Aorta (tissue), 5 donors: ENCODE measurements at regions not wholly inside any gene's neighbourhood (a gene's known extent, or its start where the extent isn't known, plus 50 kb on each side); places are given as distances from the start of the nearest gene placed in this dataset.

Experiments used
- ATAC-seq: fragments of 200-7000 bp; cut with Tn5 transposase; one replicate; pipeline ENCODE4 v1.9.1; 2022; ENCODE audit warnings: moderate library complexity; ENCODE audit not compliant: low FRiP score
- DNase-seq, 2 donors: peaks; one replicate each; pipeline ENCODE4 v3.0.0-alpha.2; 2020
- H3K27ac ChIP-seq, 2 donors: one replicate each; pipeline ENCODE4 v1.5.1; 2013; ENCODE audit warnings: low read length in 2 of 2, mild to moderate bottlenecking in 2 of 2, moderate library complexity in 2 of 2, control low read depth in 1 of 2, inconsistent platforms in 1 of 2, low read depth in 1 of 2
- H3K27me3 ChIP-seq, 2 donors: one replicate each; pipeline ENCODE4 v1.6.1; 2013; ENCODE audit warnings: control low read depth in 1 of 2, low read length in 1 of 2, mild to moderate bottlenecking in 1 of 2, moderate library complexity in 1 of 2; ENCODE audit not compliant: insufficient read depth in 2 of 2, control insufficient read depth in 1 of 2
- H3K36me3 ChIP-seq, 2 donors: one replicate each; pipeline ENCODE4 v1.6.1; 2013; ENCODE audit warnings: control low read depth in 1 of 2, low read length in 1 of 2, mild to moderate bottlenecking in 1 of 2; ENCODE audit not compliant: insufficient read depth in 2 of 2, control insufficient read depth in 1 of 2
- H3K4me1 ChIP-seq, 2 donors: one replicate each; pipeline ENCODE4 v1.6.1; 2013; ENCODE audit warnings: low read length in 2 of 2, control low read depth in 1 of 2, mild to moderate bottlenecking in 1 of 2, moderate library complexity in 1 of 2; ENCODE audit not compliant: insufficient read depth in 2 of 2, control insufficient read depth in 1 of 2
- H3K4me3 ChIP-seq, 2 donors: one replicate each; pipeline ENCODE4 v1.5.1; 2013; ENCODE audit warnings: low read length in 2 of 2, control low read depth in 1 of 2, mild to moderate bottlenecking in 1 of 2
- H3K9me3 ChIP-seq: one replicate; pipeline ENCODE4 v1.6.1; 2013; ENCODE audit warnings: mild to moderate bottlenecking, low read length; ENCODE audit not compliant: control insufficient read depth
- WGBS, 2 donors: extraction: QIAGEN DNeasy Blood & Tissue Kit; methylation state at CpG; one replicate each; pipeline ENCODE4 v1.1.7; 2013; 5-methylcytosine and 5-hydroxymethylcytosine counted together
- intact Hi-C, 2 donors: fragments of 100-400 bp; cut with DNase I; formaldehyde crosslinking; loops; one replicate each; pipeline versions ENCODE4 v1.14.2 to v1.15.0; 2022
- donor health status: healthy with polysubstance abuse.
- donor health status: Bipolar disorder and iron deficiency.
- donor health status: DM: no; HTN: no; CAD: no.
- donor health status: DM: no; HTN: no; CAD: no.
- donor health status: DM: yes; HTN: yes; CAD: no.

- Histone ChIP-seq H3K36me3 (no peaks in the 10 kb centered on the region), H3K27ac (no peak overlapping the region), H3K9me3 (peaks cover 2% of the 10 kb centered on the region), H3K4me3 (no peak overlapping the region), H3K27me3 (no peaks in the 10 kb centered on the region), H3K4me1 (no peaks in the 10 kb centered on the region)
- WGBS, 2 donors = 90 to 92% methylated on average over 3 of the region's 3 CpGs
- intact Hi-C loops = no loop called here
- no peak for DNase-seq
- no peak for ATAC-seq
These were observed 321.4 kb upstream of the ETAA1 start for GRCh38 chr2:67075530-67076238.

- intact Hi-C loops = no loop called here
These were observed 320.9 kb upstream of the ETAA1 start for GRCh38 chr2:67076239-67076624.

GRCh38 chr2:67079729-67080128, 317.4 kb upstream of the ETAA1 start:
- no peak for DNase-seq

More at GRCh38 chr2:67076239-67076624, 320.9 kb upstream of the ETAA1 start:
- no peaks in the 10 kb centered on the region for H3K4me1 ChIP-seq
- ATAC-seq (no peak), DNase-seq (no peak)
- peaks cover 2% of the 10 kb centered on the region for H3K9me3 ChIP-seq
- no peaks in the 10 kb centered on the region for H3K36me3 ChIP-seq
- no peak overlapping the region for H3K4me3 ChIP-seq
- H3K27me3 ChIP-seq = no peaks in the 10 kb centered on the region
- 92 to 94% methylated on average over 1 of the region's 1 CpG for WGBS, 2 donors
- H3K27ac ChIP-seq = no peak overlapping the region

GRCh38 chr2:67082813-67083212, 314.3 kb upstream of the ETAA1 start:
- no peak overlapping the region for H3K4me3 ChIP-seq
- intact Hi-C loops = no loop called here
- H3K4me1 ChIP-seq = no peaks in the 10 kb centered on the region
- DNase-seq (no peak), ATAC-seq (no peak)
- H3K9me3 ChIP-seq = peaks cover 2% of the 10 kb centered on the region
- H3K27ac ChIP-seq = no peak overlapping the region
- H3K27me3 ChIP-seq = no peaks in the 10 kb centered on the region
- no peaks in the 10 kb centered on the region for H3K36me3 ChIP-seq

More at GRCh38 chr2:67079729-67080128, 317.4 kb upstream of the ETAA1 start:
- Histone ChIP-seq H3K4me3 (no peak overlapping the region), H3K27ac (no peak overlapping the region), H3K4me1 (no peaks in the 10 kb centered on the region), H3K27me3 (no peaks in the 10 kb centered on the region), H3K9me3 (peaks cover 2% of the 10 kb centered on the region), H3K36me3 (no peaks in the 10 kb centered on the region)
- no peak for ATAC-seq
- intact Hi-C loops = no loop called here
- WGBS, 2 donors = 65 to 82% methylated on average over 3 of the region's 3 CpGs

GRCh38 chr2:67083951-67084350, 313.2 kb upstream of the ETAA1 start:
- no peak for ATAC-seq
- no peak for DNase-seq
- Histone ChIP-seq H3K27ac (no peak overlapping the region), H3K4me1 (no peaks in the 10 kb centered on the region), H3K36me3 (no peaks in the 10 kb centered on the region), H3K27me3 (no peaks in the 10 kb centered on the region), H3K9me3 (peaks cover 2% of the 10 kb centered on the region), H3K4me3 (no peak overlapping the region)
- intact Hi-C loops = no loop called here
- 33 to 43% methylated on average over 2 of the region's 2 CpGs for WGBS, 2 donors

- Histone ChIP-seq H3K27me3 (no peaks in the 10 kb centered on the region), H3K4me1 (no peaks in the 10 kb centered on the region), H3K4me3 (no peak overlapping the region), H3K27ac (no peak overlapping the region), H3K9me3 (peaks cover 2% of the 10 kb centered on the region), H3K36me3 (no peaks in the 10 kb centered on the region)
- intact Hi-C loops = no loop called here
- 91 to 92% methylated on average over 4 of the region's 4 CpGs for WGBS, 2 donors
- ATAC-seq (no peak), DNase-seq (no peak)
These were observed 312.0 kb upstream of the ETAA1 start for GRCh38 chr2:67085146-67085545.

GRCh38 chr2:67091681-67092080, 305.5 kb upstream of the ETAA1 start:
- Histone ChIP-seq H3K4me3 (no peak overlapping the region), H3K27ac (no peak overlapping the region), H3K9me3 (no peaks in the 10 kb centered on the region), H3K4me1 (no peaks in the 10 kb centered on the region), H3K27me3 (no peaks in the 10 kb centered on the region), H3K36me3 (no peaks in the 10 kb centered on the region)
- DNase-seq (no peak), ATAC-seq (no peak)
- intact Hi-C loops = no loop called here

- intact Hi-C loops = no loop called here
- H3K4me3 ChIP-seq = no peak overlapping the region
- H3K27me3 ChIP-seq = no peaks in the 10 kb centered on the region
- no peaks in the 10 kb centered on the region for H3K9me3 ChIP-seq
- DNase-seq = no peak
- ATAC-seq = no peak
- no peaks in the 10 kb centered on the region for H3K4me1 ChIP-seq
- H3K27ac ChIP-seq = no peak overlapping the region
- H3K36me3 ChIP-seq = no peaks in the 10 kb centered on the region
- 46 to 59% methylated on average over 7 of the region's 7 CpGs for WGBS, 2 donors
These were observed 302.0 kb upstream of the ETAA1 start for GRCh38 chr2:67095121-67095520.

- Histone ChIP-seq H3K36me3 (no peaks in the 10 kb centered on the region), H3K4me1 (no peaks in the 10 kb centered on the region), H3K4me3 (no peak overlapping the region), H3K27me3 (no peaks in the 10 kb centered on the region), H3K9me3 (no peaks in the 10 kb centered on the region), H3K27ac (no peak overlapping the region)
- DNase-seq (no peak), ATAC-seq (no peak)
- intact Hi-C loops = no loop called here
These were observed 300.2 kb upstream of the ETAA1 start for GRCh38 chr2:67096886-67097285.
